K562 (cell line): ENCODE measurements at regions not wholly inside any gene's neighbourhood (a gene's known extent, or its start where the extent isn't known, plus 50 kb on each side); places are given as distances from the start of the nearest gene placed in this dataset.
A peak's percentile ranks its signal among the peaks of the same experiment; 100 is the strongest.

ENCODE experiments used
- CEBPG ChIP-seq, 3 experiments: fragments of 200-800 bp in 1 of 3; sonication (Bioruptor generic) in 1 of 3; sonication (generic) in 1 of 3; formaldehyde crosslinking in 1 of 3; IDR thresholded peaks in 2 of 3; conservative IDR thresholded peaks in 1 of 3; 2 replicates each; pipeline versions ENCODE4 v1.6.1 to v1.8.0; 2016 to 2022; ENCODE audit warnings: missing compliant biosample characterization in 2 of 3, missing genetic modification characterization in 2 of 3, mild to moderate bottlenecking in 1 of 3, missing genetic modification reagents in 1 of 3
- CREB3L1 ChIP-seq: fragments of 450-650 bp; IDR thresholded peaks from 2 replicates; pipeline ENCODE4 v1.6.1; 2014; ENCODE audit warnings: low read depth, mild to moderate bottlenecking, moderate library complexity, borderline replicate concordance
- ELF2 ChIP-seq: fragments of 250-450 bp; sonication (Bioruptor Pico); IDR thresholded peaks from 2 replicates; pipeline ENCODE4 v1.5.0; 2021; ENCODE audit warnings: mild to moderate bottlenecking
- HMGN3 ChIP-seq: IDR thresholded peaks from 2 replicates; pipeline ENCODE4 v1.6.1; 2011; ENCODE audit warnings: borderline replicate concordance, low read depth, mild to moderate bottlenecking, mixed read lengths, low read length; ENCODE audit not compliant: insufficient read length; ENCODE audit errors: extremely low read depth
- KLF16 ChIP-seq: IDR thresholded peaks from 2 replicates; pipeline ENCODE4 v1.6.1; 2016; ENCODE audit warnings: antibody characterized with exemption
- MCM7 ChIP-seq, 2 experiments: fragments of 450-650 bp; IDR thresholded peaks; 2 replicates each; pipeline ENCODE4 v1.6.1; 2016 to 2018
- RBM22 ChIP-seq: fragments of 200-400 bp; formaldehyde crosslinking; IDR thresholded peaks from 2 replicates; pipeline ENCODE4 v1.6.1; 2018; ENCODE audit warnings: low read length, low read depth; ENCODE audit not compliant: poor library complexity, severe bottlenecking
- SMARCE1 ChIP-seq: fragments of 450-650 bp; IDR thresholded peaks from 2 replicates; pipeline ENCODE4 v1.7.1; 2016; ENCODE audit warnings: mild to moderate bottlenecking
- SRSF9 ChIP-seq: fragments of 200-400 bp; formaldehyde crosslinking; IDR thresholded peaks from 2 replicates; pipeline ENCODE4 v1.6.1; 2017; ENCODE audit warnings: low read depth, low read length, borderline replicate concordance
- TBL1XR1 ChIP-seq, 2 experiments: IDR thresholded peaks; 2 replicates each; pipeline ENCODE4 v1.6.1; 2012; ENCODE audit warnings: improper control_type of control experiment in 2 of 2, low read length in 2 of 2, mild to moderate bottlenecking in 1 of 2
- THAP7 ChIP-seq: fragments of 250-450 bp; sonication (Bioruptor Pico); IDR thresholded peaks from 2 replicates; pipeline ENCODE4 v1.5.0; 2021
- ZKSCAN8 ChIP-seq: fragments of 200-800 bp; sonication (Bioruptor generic); IDR thresholded peaks from 2 replicates; pipeline ENCODE4 v1.6.1; 2016; ENCODE audit warnings: missing genetic modification characterization, missing compliant biosample characterization
- ZNF324 ChIP-seq: fragments of 250-450 bp; sonication (Bioruptor Pico); IDR thresholded peaks from 2 replicates; pipeline ENCODE4 v1.4.0; 2020; ENCODE audit warnings: mild to moderate bottlenecking
- ZNF445 ChIP-seq: fragments of 250-450 bp; sonication (Bioruptor Pico); IDR thresholded peaks from 2 replicates; pipeline ENCODE4 v1.4.0; 2020; ENCODE audit warnings: low read depth, mild to moderate bottlenecking, moderate library complexity
- ZNF518B ChIP-seq: fragments of 250-450 bp; sonication (Bioruptor Pico); IDR thresholded peaks from 2 replicates; pipeline ENCODE4 v1.5.0; 2021; ENCODE audit warnings: mild to moderate bottlenecking, moderate library complexity
- ZNF699 ChIP-seq: fragments of 250-450 bp; sonication (Bioruptor Pico); IDR thresholded peaks from 2 replicates; pipeline ENCODE4 v1.8.0; 2021; ENCODE audit warnings: mild to moderate bottlenecking, moderate library complexity; ENCODE audit not compliant: insufficient replicate concordance
- TF ChIP-seq, protein P1 (sequence below): fragments of 450-650 bp; IDR thresholded peaks from 2 replicates; pipeline ENCODE4 v1.6.1; 2016
- TF ChIP-seq, protein P2 (sequence below): fragments of 450-650 bp; IDR thresholded peaks from 2 replicates; pipeline ENCODE4 v1.6.1; 2016; ENCODE audit warnings: borderline replicate concordance

- TF ChIP-seq, protein P1, sequence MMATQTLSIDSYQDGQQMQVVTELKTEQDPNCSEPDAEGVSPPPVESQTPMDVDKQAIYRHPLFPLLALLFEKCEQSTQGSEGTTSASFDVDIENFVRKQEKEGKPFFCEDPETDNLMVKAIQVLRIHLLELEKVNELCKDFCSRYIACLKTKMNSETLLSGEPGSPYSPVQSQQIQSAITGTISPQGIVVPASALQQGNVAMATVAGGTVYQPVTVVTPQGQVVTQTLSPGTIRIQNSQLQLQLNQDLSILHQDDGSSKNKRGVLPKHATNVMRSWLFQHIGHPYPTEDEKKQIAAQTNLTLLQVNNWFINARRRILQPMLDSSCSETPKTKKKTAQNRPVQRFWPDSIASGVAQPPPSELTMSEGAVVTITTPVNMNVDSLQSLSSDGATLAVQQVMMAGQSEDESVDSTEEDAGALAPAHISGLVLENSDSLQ, result no peak
- TF ChIP-seq MCM7 (IDR thresholded peaks at IDR 0.05), result no peak; a peak in 1 of 4 replicates
- no peak for TF ChIP-seq ZNF324
- no peak for TF ChIP-seq RBM22
- TF ChIP-seq, protein P2, sequence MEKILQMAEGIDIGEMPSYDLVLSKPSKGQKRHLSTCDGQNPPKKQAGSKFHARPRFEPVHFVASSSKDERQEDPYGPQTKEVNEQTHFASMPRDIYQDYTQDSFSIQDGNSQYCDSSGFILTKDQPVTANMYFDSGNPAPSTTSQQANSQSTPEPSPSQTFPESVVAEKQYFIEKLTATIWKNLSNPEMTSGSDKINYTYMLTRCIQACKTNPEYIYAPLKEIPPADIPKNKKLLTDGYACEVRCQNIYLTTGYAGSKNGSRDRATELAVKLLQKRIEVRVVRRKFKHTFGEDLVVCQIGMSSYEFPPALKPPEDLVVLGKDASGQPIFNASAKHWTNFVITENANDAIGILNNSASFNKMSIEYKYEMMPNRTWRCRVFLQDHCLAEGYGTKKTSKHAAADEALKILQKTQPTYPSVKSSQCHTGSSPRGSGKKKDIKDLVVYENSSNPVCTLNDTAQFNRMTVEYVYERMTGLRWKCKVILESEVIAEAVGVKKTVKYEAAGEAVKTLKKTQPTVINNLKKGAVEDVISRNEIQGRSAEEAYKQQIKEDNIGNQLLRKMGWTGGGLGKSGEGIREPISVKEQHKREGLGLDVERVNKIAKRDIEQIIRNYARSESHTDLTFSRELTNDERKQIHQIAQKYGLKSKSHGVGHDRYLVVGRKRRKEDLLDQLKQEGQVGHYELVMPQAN, result no peak
- no peak for TF ChIP-seq ZKSCAN8 (CRISPR knock-in tag)
- TF ChIP-seq ZNF445 (CRISPR knock-in tag), result no peak
- no peak for TF ChIP-seq HMGN3
- no peak for TF ChIP-seq SRSF9
- TF ChIP-seq THAP7 (CRISPR knock-in tag), result no peak
- TF ChIP-seq CEBPG (CRISPR knock-in tag; IDR thresholded peaks at IDR 0.05), result no peak
- TF ChIP-seq CEBPG (tag; conservative IDR thresholded peaks at IDR 0.05 in 1 of 2, IDR thresholded peaks at IDR 0.05 in 1 of 2), result no peak
- TF ChIP-seq CREB3L1, result no peak
- TF ChIP-seq TBL1XR1 (IDR thresholded peaks at IDR 0.05; ENCODE audit: low read length in 2 of 2), result peak in 1 of 2 experiments; percentile 35; a peak in 1 of 4 replicates
- TF ChIP-seq ZNF699 (CRISPR knock-in tag), result no peak
- peak; percentile 91; the same call in 1 of the 2 replicates for TF ChIP-seq SMARCE1
- no peak for TF ChIP-seq ELF2
- TF ChIP-seq KLF16, result no peak
- no peak for TF ChIP-seq ZNF518B (CRISPR knock-in tag)
These were observed 356.0 kb upstream of the JARID2 start (continued) for GRCh38 chr6:14889611-14890593.
